ENCODE measurements at regions not wholly inside any gene's neighbourhood (a gene's known extent, or its start where the extent isn't known, plus 50 kb on each side); places are given as distances from the start of the nearest gene placed in this dataset.

DNA sequence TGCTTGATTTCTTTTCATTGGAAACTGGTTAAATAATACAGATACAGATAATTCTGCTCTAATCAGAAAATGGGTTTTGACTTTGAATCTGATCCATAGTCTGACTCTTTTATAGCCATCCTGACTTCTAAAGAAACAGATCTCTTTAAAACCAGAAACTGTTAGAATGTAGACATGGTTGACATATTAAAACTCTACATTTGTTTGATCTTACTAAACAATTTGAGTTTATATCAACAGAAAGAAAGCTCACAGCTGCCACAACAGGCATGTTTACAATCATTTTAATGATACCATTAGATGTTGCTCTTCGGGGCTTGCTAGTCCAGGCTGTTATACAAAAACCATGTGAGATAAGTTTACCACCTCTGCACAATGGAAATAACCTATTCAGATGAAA lies 193.0 kb upstream of the SEMA3A start:
- Histone ChIP-seq H3K9me3 (no peaks in the 10 kb centered on the region), H3K36me3 (no peaks in the 10 kb centered on the region), H3K4me1 (no peaks in the 10 kb centered on the region), H3K27me3 (no peaks in the 10 kb centered on the region), H3K4me3 (no peak overlapping the region), H3K27ac (no peak overlapping the region)
- TF ChIP-seq, protein P1, sequence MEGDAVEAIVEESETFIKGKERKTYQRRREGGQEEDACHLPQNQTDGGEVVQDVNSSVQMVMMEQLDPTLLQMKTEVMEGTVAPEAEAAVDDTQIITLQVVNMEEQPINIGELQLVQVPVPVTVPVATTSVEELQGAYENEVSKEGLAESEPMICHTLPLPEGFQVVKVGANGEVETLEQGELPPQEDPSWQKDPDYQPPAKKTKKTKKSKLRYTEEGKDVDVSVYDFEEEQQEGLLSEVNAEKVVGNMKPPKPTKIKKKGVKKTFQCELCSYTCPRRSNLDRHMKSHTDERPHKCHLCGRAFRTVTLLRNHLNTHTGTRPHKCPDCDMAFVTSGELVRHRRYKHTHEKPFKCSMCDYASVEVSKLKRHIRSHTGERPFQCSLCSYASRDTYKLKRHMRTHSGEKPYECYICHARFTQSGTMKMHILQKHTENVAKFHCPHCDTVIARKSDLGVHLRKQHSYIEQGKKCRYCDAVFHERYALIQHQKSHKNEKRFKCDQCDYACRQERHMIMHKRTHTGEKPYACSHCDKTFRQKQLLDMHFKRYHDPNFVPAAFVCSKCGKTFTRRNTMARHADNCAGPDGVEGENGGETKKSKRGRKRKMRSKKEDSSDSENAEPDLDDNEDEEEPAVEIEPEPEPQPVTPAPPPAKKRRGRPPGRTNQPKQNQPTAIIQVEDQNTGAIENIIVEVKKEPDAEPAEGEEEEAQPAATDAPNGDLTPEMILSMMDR (IDR thresholded peaks at IDR 0.05) = no peak
- TF ChIP-seq POLR2A (IDR thresholded peaks at IDR 0.05) = no peak
- WGBS, 4 donors = 74 to 89% (median 84%) methylated on average over 1 of the region's 1 CpG
- ATAC-seq (no peak), DNase-seq (no peak)
- intact Hi-C loops (cut with DNase I) = no loop called here

GRCh38 chr7:84384417-84384816 lies 189.8 kb upstream of the SEMA3A start:
- DNase-seq (no peak), ATAC-seq (no peak)
- Histone ChIP-seq H3K27me3 (no peaks in the 10 kb centered on the region), H3K4me3 (no peak overlapping the region), H3K4me1 (no peaks in the 10 kb centered on the region), H3K36me3 (no peaks in the 10 kb centered on the region), H3K27ac (no peak overlapping the region), H3K9me3 (no peaks in the 10 kb centered on the region)
- TF ChIP-seq POLR2A (IDR thresholded peaks at IDR 0.05) = no peak
- TF ChIP-seq, protein P1 (IDR thresholded peaks at IDR 0.05) = no peak
- intact Hi-C loops (cut with DNase I) = no loop called here
- WGBS, 4 donors = 71 to 86% (median 82%) methylated on average over 1 of the region's 1 CpG

DNA sequence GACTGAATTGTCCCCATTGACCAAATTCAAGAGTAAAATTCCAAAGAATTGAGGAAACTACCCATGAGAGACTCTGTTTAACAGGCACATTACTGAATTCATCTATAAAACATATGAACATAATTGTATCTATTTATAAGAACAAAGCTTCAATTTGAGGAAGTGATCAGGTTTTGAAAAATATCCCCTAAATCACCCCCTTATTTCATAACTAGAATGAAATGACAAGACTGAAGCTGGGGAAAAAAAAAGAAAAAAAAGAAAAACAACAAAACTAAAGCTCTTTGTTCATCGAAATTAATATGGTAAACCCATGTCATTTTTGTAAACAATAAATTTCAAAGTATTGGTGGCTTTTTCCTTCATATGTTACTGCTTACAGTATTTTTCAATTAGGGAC lies 184.9 kb upstream of the SEMA3A start:
- 83 to 98% (median 87%) methylated on average over 1 of the region's 1 CpG for WGBS, 4 donors
- ATAC-seq (no peak), DNase-seq (no peak)
- Histone ChIP-seq H3K9me3 (no peaks in the 10 kb centered on the region), H3K27ac (no peak overlapping the region), H3K4me3 (no peak overlapping the region), H3K4me1 (no peaks in the 10 kb centered on the region), H3K27me3 (no peaks in the 10 kb centered on the region), H3K36me3 (no peaks in the 10 kb centered on the region)
- intact Hi-C loops (cut with DNase I) = no loop called here
- TF ChIP-seq, protein P1 (IDR thresholded peaks at IDR 0.05) = no peak
- TF ChIP-seq POLR2A (IDR thresholded peaks at IDR 0.05) = no peak

GRCh38 chr7:84372712-84373111 lies 178.1 kb upstream of the SEMA3A start:
- Histone ChIP-seq H3K4me1 (no peaks in the 10 kb centered on the region), H3K4me3 (no peak overlapping the region), H3K27me3 (no peaks in the 10 kb centered on the region), H3K36me3 (no peaks in the 10 kb centered on the region), H3K27ac (no peak overlapping the region), H3K9me3 (no peaks in the 10 kb centered on the region)
- WGBS, 4 donors = 92 to 96% (median 94%) methylated on average over 4 of the region's 4 CpGs
- TF ChIP-seq POLR2A (IDR thresholded peaks at IDR 0.05) = no peak
- TF ChIP-seq, protein P1 (IDR thresholded peaks at IDR 0.05) = no peak
- intact Hi-C loops (cut with DNase I) = no loop called here
- ATAC-seq = no peak
- DNase-seq = no peak
